Activated CD8-positive, alpha-beta memory T cell treated with anti-CD3 and anti-CD28 coated beads, Interleukin-2, amount 50 U/mL, for 1 hour (primary cell): ENCODE measurements at regions not wholly inside any gene's neighbourhood (a gene's known extent, or its start where the extent isn't known, plus 50 kb on each side); places are given as distances from the start of the nearest gene placed in this dataset.

Source experiments
- DNase-seq: peaks from one replicate; pipeline ENCODE4 v3.0.0-alpha.2; 2020; ENCODE audit errors: extremely low read depth

GRCh38 chr22:48898524-48899250 is 929.0 kb downstream of the BRD1 start:
- no peak for DNase-seq

- DNase-seq = no peak
Measured at GRCh38 chr22:48897645-48898370, 929.9 kb downstream of the BRD1 start.

GRCh38 chr22:48896766-48897644 is 930.7 kb downstream of the BRD1 start:
- no peak for DNase-seq

GRCh38 chr22:48895831-48896765 is 931.6 kb downstream of the BRD1 start:
- no peak for DNase-seq

- DNase-seq = no peak
Measured at GRCh38 chr22:48895336-48895735, 932.3 kb downstream of the BRD1 start.

- no peak for DNase-seq
Measured at GRCh38 chr22:48894804-48895250, 932.8 kb downstream of the BRD1 start.

GRCh38 chr22:48894064-48894671 is 933.5 kb downstream of the BRD1 start:
- no peak for DNase-seq

GRCh38 chr22:48893288-48894063 is 934.2 kb downstream of the BRD1 start:
- no peak for DNase-seq

GRCh38 chr22:48892578-48893287 is 934.9 kb downstream of the BRD1 start:
- no peak for DNase-seq

DNA sequence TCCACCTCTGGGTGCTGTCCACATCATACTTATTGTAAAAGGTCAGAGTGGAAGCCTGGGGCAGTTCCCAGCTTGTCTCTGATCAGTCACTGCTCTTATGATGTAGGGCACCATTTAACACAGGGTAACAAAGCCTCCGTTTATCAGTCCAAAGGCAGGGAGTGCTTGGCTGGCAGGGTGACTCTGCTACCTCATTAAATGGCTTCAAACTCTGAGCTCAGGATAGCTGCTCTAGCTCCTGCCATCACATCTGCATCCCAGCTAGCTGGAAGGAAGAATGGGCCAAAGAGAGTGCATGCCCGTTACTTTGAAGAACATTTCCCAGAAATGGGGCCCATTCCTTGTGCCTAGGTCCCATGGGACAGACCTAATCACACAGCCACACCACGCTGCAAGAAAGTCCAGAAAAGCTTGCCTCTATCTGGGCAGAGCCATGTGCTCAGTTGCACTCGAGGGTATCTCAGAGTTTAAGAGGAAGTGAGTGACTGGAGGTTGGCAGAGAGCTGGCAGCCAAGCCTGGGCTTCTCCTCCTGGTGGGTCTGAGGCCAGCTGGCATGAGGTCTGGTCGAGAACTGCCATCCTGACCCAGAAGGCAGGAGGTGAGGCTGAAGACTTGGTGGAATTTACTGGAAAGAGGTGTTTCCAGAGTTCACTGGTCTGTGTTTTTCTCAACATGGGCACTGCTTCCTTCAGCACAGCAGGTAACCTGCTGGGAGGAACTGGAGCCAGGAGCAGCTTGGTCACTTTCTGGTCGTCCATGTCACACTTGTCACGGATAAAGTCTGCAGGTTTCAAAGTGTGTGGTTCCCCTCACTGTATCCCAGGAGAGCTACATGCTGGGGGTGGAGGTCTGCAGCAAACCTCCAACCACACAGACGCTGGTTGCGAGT is 935.7 kb downstream of the BRD1 start:
- DNase-seq = no peak

GRCh38 chr22:48890693-48891554 is 936.7 kb downstream of the BRD1 start:
- no peak for DNase-seq

DNA sequence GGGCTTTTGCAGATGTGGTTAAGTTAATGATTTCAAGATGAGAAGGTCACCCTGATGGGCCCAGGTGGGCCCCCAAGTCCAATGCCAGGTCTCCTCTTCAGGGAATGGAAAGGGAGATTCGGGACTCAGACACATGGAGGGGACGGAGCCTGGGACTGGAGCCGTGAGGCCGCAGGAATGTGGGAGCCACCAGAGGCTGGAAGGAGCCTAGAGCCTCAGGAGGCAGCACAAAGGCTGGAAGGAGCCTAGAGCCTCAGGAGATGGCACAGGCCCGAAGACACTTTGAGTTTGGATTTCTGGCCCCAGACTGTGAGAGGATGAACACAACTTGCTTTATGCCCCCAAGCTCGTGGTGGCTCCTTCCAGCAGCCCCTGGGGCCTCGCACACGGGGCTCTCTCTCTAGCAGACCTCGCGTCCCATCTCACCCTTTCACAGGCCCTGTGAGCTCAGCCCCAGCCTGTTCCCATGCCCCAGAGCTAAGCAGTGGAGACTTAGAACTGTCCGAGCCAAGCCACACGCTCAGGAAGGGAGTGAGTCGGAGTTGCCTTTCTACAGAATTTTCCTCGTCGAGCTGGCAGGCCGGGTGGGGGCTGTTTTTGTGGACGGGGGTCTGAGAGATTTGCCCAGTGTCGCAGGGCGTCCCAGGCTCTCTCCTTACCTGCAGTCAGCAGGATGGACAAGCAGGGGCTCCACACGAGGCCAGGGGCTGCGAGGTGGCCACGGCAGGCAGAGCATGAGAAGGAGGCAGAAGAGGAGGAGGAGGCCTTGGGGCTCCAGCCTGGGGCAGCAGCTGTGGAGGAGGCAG is 937.6 kb downstream of the BRD1 start:
- DNase-seq = no peak

GRCh38 chr22:48889209-48889830 is 938.4 kb downstream of the BRD1 start:
- no peak for DNase-seq

DNA sequence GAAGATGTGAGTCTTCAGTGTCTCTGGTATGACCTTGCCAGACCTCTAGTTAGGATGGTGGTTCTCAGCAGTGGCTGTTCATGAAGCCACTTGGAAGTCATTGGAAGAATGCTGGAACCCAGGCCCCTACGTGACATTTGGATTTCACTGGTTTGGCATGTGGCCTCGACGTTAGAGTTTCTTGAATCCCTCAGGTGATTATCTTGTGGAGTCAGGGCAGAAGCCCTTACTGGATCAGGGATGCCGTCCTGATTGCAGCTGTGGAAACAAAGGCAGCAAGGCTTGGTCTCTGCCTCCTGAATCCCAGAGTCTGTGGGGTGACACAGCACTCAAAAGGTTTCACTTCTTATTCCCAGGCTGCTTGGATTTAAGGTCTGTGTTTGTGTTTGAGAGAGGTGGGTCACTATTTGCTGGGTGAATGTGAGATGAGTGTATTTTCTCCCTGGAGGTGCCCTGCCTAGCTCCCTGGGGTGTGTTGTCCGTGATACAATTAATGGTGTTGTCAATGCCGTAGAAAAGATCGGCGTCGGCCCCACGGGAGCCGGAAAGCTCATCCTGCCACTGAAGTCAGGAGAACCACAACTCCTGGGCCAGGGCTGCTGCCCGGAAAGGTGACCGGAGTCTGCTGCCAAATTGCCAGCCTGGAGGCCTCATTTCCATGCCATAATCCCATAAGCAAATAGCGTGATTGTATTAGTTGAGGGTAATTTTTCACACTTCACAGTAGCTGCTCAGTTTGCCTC is 939.0 kb downstream of the BRD1 start:
- DNase-seq = no peak
